ENCODE measurements at regions not wholly inside any gene's neighbourhood (a gene's known extent, or its start where the extent isn't known, plus 50 kb on each side); places are given as distances from the start of the nearest gene placed in this dataset.

DNA sequence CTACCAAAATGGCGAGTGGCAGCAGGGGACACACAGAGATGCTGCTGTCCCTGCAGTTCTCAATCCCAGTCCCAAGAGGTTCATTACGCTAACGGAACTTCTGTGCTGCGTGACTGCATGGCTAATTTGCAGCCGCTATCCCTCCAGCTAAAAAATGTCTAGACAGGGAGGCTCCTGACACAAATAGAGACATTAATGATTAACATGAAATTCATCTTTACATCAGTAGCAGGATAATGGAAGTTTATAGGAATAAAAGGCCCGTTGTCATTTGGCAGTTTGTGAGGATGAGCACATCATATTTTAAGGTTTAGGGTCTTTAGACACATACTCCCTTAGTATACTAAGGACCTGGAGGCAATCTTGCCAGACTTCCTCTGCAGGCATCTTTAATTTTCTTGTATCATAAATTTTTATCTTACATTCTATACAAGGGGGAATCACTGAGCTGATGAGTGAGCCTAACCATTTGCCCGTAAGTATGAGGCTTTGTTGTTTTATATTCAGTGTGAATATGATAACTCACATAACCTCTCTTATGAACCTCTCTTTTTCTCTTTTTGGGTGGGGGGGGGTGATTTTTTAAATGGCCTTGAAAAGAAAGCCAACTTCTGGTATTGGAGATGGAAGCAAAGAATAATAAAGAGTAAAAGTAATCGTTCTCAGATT is 99.8 kb upstream of the OR9G4 start:
- intact Hi-C loops (cut with micrococcal nuclease; ENCODE audit: unreplicated experiment) = no loop called here
- Histone ChIP-seq H3K9me3 (ENCODE audit: insufficient read depth, low read depth) (no peaks in the 10 kb centered on the region), H4K20me1 (ENCODE audit: insufficient read depth) (no peaks in the 10 kb centered on the region), H3K27ac (no peak overlapping the region), H2AFZ (no peak overlapping the region), H3K79me2 (ENCODE audit: low read depth) (no peaks in the 10 kb centered on the region), H3F3A (ENCODE audit: insufficient read depth, low read depth) (no peaks in the 10 kb centered on the region), H3K4me1 (replicated peaks; ENCODE audit: insufficient read depth) (0 out of 2 replicates have a peak, but pooled peaks cover 6% of the 10 kb centered on the region), H3K4me3 (no peak overlapping the region), H3K9me2 (ENCODE audit: insufficient read depth) (no peaks in the 10 kb centered on the region), H3K27me3 (ENCODE audit: insufficient read depth, low read depth) (no peaks in the 10 kb centered on the region), H3K36me3 (ENCODE audit: low read depth) (no peaks in the 10 kb centered on the region), H3K4me2 (no peak overlapping the region)
- POLR2A ChIA-PET (ENCODE audit: unreplicated experiment) = no interaction called here
- DNase-seq = no peak
- no TSS peak for BruUV-seq (replicated peaks)
- CTCF ChIA-PET = no interaction called here
- no peak for TF ChIP-seq EZH2 (IDR thresholded peaks at IDR 0.05; ENCODE audit: low read depth)
- TF ChIP-seq, protein P1, sequence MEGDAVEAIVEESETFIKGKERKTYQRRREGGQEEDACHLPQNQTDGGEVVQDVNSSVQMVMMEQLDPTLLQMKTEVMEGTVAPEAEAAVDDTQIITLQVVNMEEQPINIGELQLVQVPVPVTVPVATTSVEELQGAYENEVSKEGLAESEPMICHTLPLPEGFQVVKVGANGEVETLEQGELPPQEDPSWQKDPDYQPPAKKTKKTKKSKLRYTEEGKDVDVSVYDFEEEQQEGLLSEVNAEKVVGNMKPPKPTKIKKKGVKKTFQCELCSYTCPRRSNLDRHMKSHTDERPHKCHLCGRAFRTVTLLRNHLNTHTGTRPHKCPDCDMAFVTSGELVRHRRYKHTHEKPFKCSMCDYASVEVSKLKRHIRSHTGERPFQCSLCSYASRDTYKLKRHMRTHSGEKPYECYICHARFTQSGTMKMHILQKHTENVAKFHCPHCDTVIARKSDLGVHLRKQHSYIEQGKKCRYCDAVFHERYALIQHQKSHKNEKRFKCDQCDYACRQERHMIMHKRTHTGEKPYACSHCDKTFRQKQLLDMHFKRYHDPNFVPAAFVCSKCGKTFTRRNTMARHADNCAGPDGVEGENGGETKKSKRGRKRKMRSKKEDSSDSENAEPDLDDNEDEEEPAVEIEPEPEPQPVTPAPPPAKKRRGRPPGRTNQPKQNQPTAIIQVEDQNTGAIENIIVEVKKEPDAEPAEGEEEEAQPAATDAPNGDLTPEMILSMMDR (conservative IDR thresholded peaks at IDR 0.05) = no peak

GRCh38 chr11:56846631-56847576 is 98.4 kb upstream of the OR9G4 start:
- no TSS peak for BruUV-seq (replicated peaks)
- TF ChIP-seq EZH2 (IDR thresholded peaks at IDR 0.05; ENCODE audit: low read depth) = no peak
- TF ChIP-seq, protein P1 (conservative IDR thresholded peaks at IDR 0.05) = no peak
- Histone ChIP-seq H3K27ac (no peak overlapping the region), H3K9me3 (ENCODE audit: insufficient read depth, low read depth) (no peaks in the 10 kb centered on the region), H3K36me3 (ENCODE audit: low read depth) (no peaks in the 10 kb centered on the region), H4K20me1 (ENCODE audit: insufficient read depth) (no peaks in the 10 kb centered on the region), H3F3A (ENCODE audit: insufficient read depth, low read depth) (no peaks in the 10 kb centered on the region), H3K79me2 (ENCODE audit: low read depth) (no peaks in the 10 kb centered on the region), H2AFZ (no peak overlapping the region), H3K4me1 (replicated peaks; ENCODE audit: insufficient read depth) (peaks cover 11% of the 10 kb centered on the region; the same call in 1 of the 2 replicates), H3K27me3 (ENCODE audit: insufficient read depth, low read depth) (no peaks in the 10 kb centered on the region), H3K9me2 (ENCODE audit: insufficient read depth) (no peaks in the 10 kb centered on the region), H3K4me2 (no peak overlapping the region), H3K4me3 (no peak overlapping the region)
- ChIA-PET CTCF (no interaction called here), POLR2A (ENCODE audit: unreplicated experiment) (no interaction called here)
- intact Hi-C loops (cut with micrococcal nuclease; ENCODE audit: unreplicated experiment) = no loop called here
- no peak for DNase-seq

DNA sequence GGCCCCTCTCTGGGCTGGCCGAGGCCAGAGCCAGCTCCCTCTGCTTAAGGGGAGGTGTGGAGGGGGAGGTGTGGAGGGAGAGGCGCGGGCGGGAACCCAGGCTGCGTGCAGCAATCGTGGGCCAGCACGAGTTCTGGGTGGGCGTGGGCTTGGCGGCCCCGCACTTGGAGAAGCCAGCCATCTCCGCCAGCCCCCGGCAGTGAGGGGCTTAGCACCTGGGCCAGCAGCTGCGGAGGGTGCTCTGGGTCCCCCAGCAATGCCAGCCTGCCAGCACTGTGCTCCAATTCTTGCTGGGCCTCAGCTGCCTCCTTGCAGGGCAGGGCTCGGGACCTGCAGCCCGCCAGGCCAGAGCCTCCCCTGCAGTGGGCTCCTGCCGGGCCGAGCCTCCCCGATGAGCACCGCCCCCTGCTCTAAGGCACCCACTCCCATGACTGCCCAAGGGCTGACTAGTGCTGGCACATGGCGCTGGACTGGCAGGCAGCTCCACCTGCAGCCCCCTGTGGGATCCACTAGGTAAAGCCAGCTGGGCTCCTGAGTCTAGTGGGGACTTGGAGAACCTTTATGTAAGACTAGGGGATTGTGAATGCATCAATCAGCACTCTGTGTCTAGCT is 96.7 kb upstream of the OR9G4 start:
- H3K4me1 ChIP-seq (replicated peaks; ENCODE audit: insufficient read depth) = peaks cover 14% of the 10 kb centered on the region; the same call in 1 of the 2 replicates
- no TSS peak for BruUV-seq (replicated peaks)
- no peak overlapping the region for H2AFZ ChIP-seq
- no peak for DNase-seq
- H3K27me3 ChIP-seq (ENCODE audit: insufficient read depth, low read depth) = no peaks in the 10 kb centered on the region
- no peaks in the 10 kb centered on the region for H3K9me2 ChIP-seq (ENCODE audit: insufficient read depth)
- H3K4me3 ChIP-seq = no peak overlapping the region
- no peaks in the 10 kb centered on the region for H3K9me3 ChIP-seq (ENCODE audit: insufficient read depth, low read depth)
- no peaks in the 10 kb centered on the region for H3K79me2 ChIP-seq (ENCODE audit: low read depth)
- no peak overlapping the region for H3K27ac ChIP-seq
- H3K4me2 ChIP-seq = no peak overlapping the region
- TF ChIP-seq, protein P1 (conservative IDR thresholded peaks at IDR 0.05) = no peak
- no peak for TF ChIP-seq EZH2 (IDR thresholded peaks at IDR 0.05; ENCODE audit: low read depth)
- no peaks in the 10 kb centered on the region for H3K36me3 ChIP-seq (ENCODE audit: low read depth)
- ChIA-PET POLR2A (ENCODE audit: unreplicated experiment) (no interaction called here), CTCF (interaction anchor here (0.5 kb wide), 1 partner anchor 401 kb away, joined by 9 read pairs; no protein-coding TSS in a partner anchor)
- H4K20me1 ChIP-seq (ENCODE audit: insufficient read depth) = no peaks in the 10 kb centered on the region
- no peaks in the 10 kb centered on the region for H3F3A ChIP-seq (ENCODE audit: insufficient read depth, low read depth)
- intact Hi-C loops (cut with micrococcal nuclease; ENCODE audit: unreplicated experiment) = no loop called here
